GM13977 (cell line): ENCODE measurements at regions not wholly inside any gene's neighbourhood (a gene's known extent, or its start where the extent isn't known, plus 50 kb on each side); places are given as distances from the start of the nearest gene placed in this dataset.

Experiments used
- DNase-seq: peaks from one replicate; pipeline ENCODE4 v3.0.0; 2012; ENCODE audit warnings: low spot score
- CTCF ChIP-seq: IDR thresholded peaks from 2 replicates; pipeline ENCODE4 v1.5.1; 2012; ENCODE audit warnings: mild to moderate bottlenecking, control low read depth; ENCODE audit not compliant: insufficient read depth; ENCODE audit errors: extremely low read depth, missing control alignments
- in situ Hi-C: fragments of 300-500 bp; cut with MboI; formaldehyde crosslinking; loops from one replicate; pipeline ENCODE4 v1.12.0; 2022; ENCODE audit warnings: low sequenced_read_pairs, low pct_unique_long_range_greater_than_20kb, mixed read lengths, inconsistent platforms; ENCODE audit not compliant: unreplicated experiment

- in situ Hi-C loops: no loop called here
- DNase-seq: no peak
- no peak for TF ChIP-seq CTCF
These were observed 550.2 kb downstream of the STK39 start for GRCh38 chr2:167697194-167697593.

GRCh38 chr2:167692936-167693335 is 554.5 kb downstream of the STK39 start:
- DNase-seq: no peak
- in situ Hi-C loops: no loop called here
- no peak for TF ChIP-seq CTCF

- in situ Hi-C loops: no loop called here
- TF ChIP-seq CTCF: no peak
- DNase-seq: no peak
These were observed 555.2 kb downstream of the STK39 start for GRCh38 chr2:167692191-167692590.

- TF ChIP-seq CTCF: no peak
- DNase-seq: no peak
- in situ Hi-C loops: no loop called here
These were observed 558.0 kb downstream of the STK39 start for GRCh38 chr2:167689444-167689843.

GRCh38 chr2:167686691-167687090 is 560.7 kb downstream of the STK39 start:
- TF ChIP-seq CTCF: no peak
- DNase-seq: no peak
- in situ Hi-C loops: no loop called here

GRCh38 chr2:167681234-167682015 is 566.0 kb downstream of the STK39 start:
- in situ Hi-C loops: no loop called here
- no peak for DNase-seq
- no peak for TF ChIP-seq CTCF
